HG03066 (cell line): ENCODE measurements at regions not wholly inside any gene's neighbourhood (a gene's known extent, or its start where the extent isn't known, plus 50 kb on each side); places are given as distances from the start of the nearest gene placed in this dataset.
"Not testable (repeated sequence)": the region's sequence is repeated elsewhere in the genome, so short reads cannot be mapped to it uniquely, and the experiment has no call there.

Source experiments
- ATAC-seq: cut with Tn5 transposase; IDR thresholded peaks from one replicate; pipeline ENCODE4 v1.9.1; 2021; ENCODE audit warnings: low read depth; ENCODE audit not compliant: unreplicated experiment

DNA sequence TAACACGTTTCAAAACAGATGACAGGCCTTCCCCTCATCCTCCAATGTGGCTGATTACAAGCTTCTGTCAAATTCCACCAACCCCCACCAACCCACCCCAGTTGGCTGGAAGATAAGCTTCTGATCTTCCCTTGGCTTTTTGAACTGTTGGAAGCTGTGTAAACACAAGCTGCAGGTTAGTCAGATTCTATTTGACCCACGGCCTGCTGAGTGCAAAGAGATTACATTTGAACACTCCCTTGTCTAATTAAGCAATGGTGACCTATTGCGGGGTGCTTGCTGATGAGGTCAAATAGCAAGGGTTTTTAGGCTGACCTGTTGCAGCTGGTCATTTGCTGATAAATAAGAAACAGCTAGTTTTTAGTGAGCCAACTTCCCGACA lies 379.7 kb downstream of the BMP2 start:
- ATAC-seq, result no peak

DNA sequence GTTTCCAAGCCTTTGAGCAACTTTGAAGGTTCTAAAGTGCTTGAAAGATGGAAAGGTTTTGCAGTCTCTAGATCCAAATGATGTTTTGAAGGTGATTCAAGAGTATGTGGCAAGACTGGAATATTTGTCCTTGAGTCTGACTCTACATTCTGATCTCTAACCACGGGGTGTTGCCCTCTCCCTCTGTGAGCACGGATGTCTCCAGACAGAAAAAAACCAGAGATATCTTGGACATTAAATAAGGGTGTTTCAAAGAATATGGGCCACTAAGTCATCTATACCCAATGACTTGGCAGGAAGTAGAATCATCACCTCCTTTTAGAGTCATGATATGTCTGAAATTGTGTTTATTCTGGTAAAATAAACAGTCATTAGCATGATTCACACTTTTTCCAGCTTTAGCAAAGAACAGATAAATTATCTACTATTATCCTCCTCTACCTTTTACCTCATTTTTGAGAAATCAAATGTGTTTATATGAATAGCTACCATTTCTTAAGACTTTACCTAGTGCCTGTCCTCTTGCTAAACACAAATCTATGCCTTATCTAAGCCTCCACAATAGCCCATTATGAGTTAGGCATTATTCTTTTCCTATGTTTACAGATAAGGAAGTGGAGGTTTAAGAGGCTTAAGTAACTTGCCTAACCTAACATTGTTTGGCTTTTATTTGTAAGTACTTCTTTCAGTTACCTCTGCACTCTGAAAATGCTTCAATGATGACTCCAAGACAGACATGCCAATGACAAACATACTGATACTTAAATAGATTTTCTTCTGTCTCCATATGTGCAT lies 384.4 kb downstream of the BMP2 start:
- ATAC-seq, result no peak

DNA sequence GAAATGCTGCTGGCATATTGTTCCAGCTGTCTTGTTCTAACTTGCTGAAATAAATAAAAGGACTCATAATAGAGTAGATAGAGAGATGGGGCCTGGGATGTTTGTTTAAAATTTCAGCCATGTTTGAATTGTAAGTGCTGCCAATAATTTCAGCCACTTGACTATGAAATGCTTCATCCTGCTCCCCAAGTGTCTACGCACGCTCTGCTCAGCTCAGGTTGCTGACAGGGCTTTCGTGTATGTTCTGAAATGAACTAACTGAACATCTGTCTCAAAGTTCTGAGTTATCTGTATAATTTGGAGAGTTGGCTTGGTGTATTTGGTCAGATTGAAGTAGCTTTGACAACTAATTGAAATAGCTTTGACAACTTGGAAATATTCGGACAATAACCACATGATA lies 387.8 kb downstream of the BMP2 start:
- no peak for ATAC-seq

DNA sequence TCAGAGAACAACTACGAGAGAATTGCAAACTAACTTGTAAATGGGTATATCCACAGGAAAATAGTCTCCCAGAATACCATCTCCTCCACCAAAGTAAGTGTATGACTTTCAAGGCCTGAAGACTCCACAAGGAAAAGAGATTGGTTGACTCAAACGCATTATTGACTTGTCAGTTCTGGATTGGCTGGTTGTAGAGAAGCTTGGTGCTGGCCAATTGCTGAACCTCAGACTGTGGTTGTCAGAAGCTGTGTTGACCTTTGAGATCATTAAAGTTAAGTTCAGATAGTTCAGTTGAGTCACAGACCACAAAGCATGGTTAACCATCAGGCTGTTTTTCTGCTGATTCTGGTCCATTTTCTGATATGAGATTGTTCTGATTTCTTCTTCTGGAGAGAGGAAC lies 388.3 kb downstream of the BMP2 start:
- ATAC-seq, result no peak

DNA sequence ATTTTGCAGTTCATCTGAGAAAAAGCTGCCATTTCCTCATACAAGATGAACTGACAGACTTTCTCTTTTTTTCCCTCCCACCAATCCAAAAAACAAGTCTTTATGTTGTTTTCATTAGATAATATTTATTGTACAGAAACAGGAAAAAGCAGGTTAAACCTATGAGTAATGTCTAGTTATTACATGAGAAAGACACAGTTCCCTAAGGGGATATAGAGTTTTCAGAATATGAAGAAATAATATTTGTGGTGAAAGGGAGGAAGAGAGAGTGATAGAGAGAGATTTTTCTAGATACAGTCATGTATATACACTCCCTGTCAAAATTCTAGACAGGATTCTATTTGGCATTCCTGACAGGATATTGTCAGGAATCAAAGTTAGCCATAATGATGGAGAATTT lies 392.4 kb downstream of the BMP2 start:
- no peak for ATAC-seq

DNA sequence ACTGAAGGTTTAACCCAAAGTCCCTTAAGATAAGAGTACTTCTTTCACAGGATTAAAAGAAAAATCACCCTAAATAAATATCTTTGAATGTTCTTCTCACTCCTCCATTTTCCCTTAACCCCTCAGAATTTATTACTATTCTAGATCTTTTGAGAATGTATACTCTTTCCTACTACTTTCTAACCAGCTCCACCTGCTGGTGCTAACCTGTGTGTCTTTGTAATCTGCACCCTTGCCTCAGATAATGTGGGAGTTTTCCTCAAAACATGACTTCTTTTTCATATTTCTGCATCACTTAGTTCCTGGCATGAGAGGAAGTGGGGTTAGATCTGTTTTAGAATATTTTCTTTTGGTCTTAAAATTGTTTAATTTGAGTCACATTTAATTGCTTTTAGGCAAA lies 394.2 kb downstream of the BMP2 start:
- ATAC-seq, result no peak

DNA sequence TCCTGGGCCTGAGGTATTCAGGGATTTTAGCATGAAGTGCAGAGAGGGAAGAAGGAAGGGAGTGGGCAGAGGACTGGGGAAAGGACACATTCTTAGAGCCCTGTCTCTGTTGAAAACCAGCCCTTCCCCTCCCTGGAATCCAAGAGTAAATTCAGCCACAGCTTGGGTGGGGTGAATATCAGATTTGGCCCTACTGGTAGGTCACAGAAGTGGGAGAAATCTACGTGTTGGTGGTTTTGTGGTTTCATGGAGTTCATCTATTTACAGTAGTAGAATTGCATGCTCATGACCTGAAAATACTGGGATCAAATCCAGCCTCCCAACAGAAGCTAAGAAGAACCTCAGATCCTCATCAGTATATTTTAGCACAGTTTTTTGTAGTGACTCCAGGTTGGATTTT lies 404.4 kb downstream of the BMP2 start:
- no peak for ATAC-seq

DNA sequence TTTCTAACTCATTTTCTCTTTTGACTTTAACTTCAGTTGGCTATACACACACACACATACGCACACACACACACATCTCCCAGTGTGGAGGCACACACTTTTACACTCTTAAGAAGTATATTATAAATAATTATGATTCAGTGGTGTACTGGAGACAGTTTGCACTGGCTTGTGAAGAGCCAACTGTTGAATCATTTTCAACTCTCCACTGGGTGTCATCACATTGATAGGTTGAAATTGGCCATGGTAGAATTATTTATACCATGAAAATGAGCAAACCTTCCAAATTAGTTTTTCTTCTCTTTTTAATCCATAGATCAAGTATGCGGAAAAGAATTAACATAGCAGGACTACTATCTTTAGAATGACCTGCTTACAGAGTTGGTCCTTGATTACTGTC lies 407.1 kb downstream of the BMP2 start:
- no peak for ATAC-seq

DNA sequence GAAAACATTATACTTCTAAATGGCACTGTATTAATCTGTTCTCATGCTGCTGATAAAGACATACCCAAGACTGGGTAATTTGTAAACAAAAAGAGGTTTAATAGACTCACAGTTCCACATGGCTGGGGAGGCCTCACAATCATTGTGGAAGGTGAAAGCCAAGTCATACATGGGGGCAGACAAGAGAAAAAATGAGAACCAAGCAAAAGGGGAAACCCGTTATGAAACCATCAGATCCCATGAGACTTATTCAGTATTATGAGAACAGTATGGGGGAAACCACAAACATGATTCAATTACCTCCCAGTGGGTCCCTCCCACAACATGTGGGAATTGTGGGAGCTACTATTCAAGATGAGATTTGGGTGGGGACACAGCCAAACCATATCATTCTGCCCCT lies 408.3 kb downstream of the BMP2 start:
- not testable (repeated sequence) for ATAC-seq

DNA sequence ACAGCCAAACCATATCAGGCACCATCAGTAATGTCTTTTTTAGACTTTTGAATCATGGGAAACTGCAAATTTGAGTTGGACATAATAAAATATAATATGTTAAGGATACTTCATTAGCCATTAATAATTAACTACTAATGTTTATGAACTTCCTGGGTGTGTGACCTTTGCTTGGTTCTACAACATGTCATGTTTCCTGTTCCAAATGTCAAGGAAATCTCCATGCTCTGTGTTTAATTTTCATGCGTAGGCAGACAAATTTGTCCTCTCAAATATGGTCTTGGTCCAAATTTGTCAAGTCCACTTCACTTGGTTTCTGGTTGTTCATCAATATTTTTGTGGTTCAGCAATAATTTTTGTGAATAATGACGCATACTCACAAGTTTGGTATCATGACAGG lies 410.5 kb downstream of the BMP2 start:
- no peak for ATAC-seq

DNA sequence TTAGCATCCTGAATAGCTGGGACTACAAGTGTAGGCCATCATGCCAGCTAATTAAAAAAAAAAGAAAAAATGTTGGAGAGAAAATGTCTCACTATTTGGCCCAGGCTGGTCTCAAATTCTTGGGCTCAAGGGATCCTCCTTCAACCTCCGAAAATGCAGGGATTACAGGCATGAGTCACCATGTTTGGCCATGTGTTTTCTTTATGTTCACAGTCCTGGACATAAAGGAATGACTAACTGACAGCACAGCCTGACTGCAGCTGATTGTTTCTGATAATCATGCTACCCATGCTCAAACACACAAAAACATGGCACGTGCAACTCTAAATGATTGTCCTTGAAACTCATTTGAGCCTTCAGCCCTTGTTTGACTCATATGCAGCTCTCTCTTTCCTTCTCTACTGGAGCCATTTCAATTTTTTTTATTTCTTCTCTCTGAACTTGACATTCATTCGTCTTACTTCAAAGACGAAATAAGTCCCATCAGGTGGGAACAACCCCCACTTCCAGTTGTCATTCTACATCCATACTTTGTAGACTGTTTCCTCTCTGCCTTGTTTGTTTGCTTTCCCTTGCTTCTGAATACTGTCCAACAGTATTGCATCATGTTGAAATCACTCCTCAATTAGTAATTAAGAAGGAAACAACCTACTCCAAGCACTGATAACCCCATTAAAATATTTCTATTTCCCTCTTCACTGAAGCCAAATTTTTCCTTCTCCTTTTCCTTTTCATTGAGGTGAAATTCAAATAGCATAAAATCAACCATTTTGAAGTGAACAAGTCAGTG lies 413.0 kb downstream of the BMP2 start:
- ATAC-seq, result no peak

DNA sequence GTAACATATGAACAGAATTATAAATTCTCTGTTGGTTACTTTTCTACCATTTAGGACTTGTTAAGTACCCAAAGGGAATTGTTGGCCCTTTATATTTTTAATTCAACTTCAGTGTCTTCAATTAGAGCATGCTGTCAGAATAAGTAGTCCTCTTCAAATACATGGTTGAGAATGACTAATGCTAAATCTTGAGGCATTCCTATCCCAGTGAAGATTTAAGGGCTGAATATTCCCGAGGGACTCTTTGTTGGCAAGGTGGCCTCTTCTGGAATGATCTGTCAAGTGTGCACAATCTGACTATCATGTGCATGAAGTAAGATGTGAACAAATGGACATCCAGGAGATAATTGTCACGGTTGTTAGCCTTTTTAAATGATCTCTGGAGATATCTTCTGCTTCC lies 421.7 kb downstream of the BMP2 start:
- ATAC-seq, result no peak

DNA sequence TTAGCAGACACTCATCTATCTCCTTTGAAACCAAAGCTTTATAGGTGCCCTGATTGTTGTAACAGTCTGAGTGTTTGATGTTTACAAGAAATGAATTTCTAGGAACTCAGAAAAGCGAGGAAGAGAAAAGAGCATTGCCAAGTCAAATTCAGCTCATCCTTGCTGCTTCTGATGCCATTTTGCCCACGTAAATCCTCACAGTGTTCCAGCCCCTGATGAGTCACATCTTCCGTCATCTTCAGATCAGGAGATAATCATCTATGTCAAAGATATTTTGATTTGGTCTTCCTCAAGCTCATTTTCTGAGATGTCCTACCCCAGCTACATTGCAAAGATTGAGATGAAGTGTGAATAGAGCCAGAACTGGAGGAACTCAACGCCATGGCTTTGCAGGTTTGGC lies 426.2 kb downstream of the BMP2 start:
- no peak for ATAC-seq

DNA sequence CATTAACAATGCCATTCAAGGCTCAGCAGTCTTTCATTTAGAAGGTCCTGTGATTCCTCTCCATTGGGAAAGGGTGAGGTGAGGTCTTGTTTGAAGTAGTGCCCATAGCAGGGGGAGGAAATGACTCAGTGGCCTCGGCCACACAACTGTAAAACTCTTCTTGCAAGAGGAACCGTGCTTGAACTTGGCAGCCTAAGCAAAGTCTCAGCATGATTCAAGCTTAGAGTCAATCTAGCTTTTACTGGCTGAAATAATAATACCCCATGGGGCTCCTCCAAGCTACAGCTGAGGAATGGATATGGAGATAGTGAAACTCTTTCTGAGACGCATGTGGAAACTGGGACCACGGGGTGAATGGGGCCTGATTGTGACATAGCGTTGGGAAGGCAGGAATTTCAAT lies 428.2 kb downstream of the BMP2 start:
- no peak for ATAC-seq

DNA sequence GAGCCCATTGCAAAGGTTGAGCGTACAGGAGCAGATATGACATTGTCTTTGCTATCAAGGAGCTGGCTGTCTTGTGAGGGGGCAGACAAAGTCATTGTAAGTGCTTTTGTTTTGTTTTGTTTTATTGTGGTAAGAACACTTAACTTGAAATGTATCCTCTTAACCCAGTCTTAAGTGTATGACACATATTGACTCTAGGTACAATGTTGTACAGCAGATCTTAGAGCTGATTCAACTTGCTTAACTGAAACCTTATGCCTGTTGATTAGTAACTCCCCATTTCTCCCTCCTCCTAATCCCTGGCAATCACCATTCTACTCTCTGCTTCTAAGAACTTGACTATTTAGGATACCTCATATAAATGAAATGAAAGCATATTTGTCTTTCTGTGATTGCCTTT lies 429.0 kb downstream of the BMP2 start:
- no peak for ATAC-seq

DNA sequence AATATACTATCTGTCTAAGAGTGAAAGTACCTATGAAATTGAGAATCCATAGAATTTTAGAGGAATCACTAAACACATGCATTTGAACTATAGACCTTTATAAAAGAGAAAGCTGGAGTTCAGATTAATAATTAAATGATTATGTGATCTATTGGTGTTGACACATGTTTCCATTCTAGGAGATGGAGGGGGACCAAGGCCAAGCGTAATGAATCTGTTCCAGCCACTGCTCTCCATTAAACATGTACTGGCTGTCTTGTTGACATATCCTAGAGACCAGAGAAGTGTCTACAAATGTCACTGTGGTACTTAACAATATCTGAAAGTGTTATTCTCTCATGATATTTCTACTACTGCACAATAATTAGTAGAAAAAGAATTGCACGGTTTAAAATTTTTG lies 432.4 kb downstream of the BMP2 start:
- ATAC-seq, result no peak

DNA sequence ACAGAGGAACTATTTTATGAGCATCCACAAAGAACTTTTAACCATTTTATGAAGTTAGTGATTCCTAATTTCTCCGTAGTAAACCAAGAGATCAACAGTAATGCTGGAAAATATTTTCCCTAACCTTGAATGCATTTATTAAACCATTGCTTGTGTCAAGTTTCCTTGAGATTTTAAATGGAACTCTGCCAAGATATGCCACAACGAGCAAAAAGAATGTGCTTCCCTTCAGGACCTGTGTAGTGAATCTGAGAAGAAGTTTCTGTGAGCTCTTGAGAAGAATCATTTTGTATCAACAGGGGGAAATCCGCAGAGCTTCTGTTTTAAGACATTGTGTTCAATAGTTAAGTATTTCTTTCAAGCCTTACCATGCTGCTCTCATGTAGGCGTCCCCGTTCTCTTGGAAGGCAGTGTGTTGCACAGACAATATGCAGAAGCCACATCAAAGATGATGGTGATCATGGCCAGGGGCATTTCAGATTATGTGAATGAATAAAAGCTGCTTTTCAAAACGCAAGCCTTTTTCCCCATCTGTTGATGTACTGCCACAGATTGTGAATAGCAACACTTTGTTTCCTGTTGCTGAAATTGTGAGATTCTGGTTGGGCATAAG lies 439.8 kb downstream of the BMP2 start:
- no peak for ATAC-seq

DNA sequence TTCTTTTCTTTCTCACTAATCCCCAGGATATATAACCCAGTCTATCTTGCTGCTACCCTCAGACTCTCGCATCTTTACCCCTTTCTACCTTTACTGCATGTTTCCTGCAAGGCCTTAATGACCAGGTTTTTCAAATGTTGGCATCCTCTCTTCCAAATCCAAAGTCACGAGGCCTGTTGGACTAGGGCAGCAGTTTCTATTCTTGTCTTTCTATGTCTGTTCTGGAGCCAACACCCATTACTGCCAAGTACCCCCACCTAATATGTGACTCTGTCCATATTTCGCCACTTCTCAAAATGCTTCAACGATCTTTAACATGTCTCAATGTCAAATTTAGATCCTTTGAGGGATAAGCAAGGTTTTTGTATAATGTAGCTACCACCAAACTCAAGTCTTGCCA lies 443.4 kb downstream of the BMP2 start:
- no peak for ATAC-seq

DNA sequence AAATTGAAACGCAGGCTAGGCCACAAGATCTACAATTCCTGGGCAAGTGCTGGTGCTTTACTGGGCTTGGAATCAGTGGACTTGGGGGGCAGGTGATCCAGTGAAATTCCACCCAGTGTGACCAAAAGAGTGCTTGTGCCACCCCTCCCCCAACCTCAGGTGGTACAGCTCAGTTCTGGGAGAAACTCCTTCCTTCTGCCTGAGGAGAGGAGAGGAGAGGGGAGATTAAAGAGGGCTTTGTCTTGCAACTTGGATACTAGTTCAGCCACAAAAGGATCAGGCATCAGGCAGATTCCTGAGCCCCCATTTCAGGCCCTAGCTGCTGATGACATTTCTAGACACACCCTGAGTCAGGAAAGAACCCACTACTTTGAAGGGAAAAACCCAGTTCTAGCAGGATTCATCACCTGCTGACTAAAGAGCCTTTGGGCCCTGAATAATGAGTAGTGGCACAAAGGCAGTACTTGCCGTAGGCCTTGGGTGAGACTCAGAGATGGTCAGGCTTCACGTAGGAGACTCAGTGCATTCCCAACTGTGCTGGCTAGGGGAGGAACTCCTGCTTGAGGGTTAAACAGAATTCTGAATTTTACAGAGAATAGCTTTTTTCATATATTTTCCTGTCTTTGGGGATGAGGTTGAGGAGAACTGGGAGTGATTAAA lies 446.7 kb downstream of the BMP2 start:
- ATAC-seq, result no peak

DNA sequence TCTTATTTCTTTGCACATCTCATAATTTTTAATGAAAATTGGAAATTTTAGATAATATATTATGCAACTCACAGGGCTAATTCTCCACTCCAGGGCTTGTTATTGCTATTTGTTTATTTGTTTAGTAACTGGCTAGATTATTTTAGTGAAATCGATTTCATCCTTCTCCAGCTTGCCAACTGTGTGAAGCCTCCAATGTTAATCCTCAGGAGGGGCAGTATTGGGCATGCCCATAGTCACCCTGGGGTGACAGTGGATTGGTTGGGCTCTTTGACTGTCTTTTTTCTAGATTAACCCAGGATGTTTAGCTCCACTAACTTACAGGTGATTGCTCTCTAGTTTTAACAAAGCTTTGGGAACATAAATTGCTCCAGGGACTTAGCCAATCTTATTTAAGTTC lies 450.1 kb downstream of the BMP2 start:
- no peak for ATAC-seq

DNA sequence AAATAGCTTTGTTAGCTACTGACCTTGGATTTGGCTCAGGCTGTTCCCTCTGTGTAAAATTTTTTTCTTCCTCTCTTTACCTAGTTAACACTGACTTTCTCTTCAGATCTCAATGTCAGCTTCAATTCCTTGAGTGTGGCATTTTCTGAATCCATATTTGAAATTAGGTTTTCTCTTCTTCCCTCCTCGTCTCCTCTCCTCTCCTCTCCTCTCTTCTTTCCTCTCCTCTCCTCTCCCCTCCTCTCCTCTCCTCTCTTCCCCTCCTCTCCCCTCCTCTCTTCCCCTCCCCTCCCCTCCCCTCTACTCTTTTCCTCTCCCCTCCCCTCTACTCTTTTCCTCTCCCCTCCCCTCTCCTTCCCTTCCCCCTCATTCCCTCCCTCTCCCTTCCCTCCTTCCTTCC lies 453.3 kb downstream of the BMP2 start:
- no peak for ATAC-seq
